NCI-H345 treated with DMSO at 0.1 percent for 48 hours (cell line): ENCODE measurements at regions not wholly inside any gene's neighbourhood (a gene's known extent, or its start where the extent isn't known, plus 50 kb on each side); places are given as distances from the start of the nearest gene placed in this dataset.
"Not testable (repeated sequence)": the region's sequence is repeated elsewhere in the genome, so short reads cannot be mapped to it uniquely, and the experiment has no call there.

Source experiments
- DNase-seq: peaks from one replicate; lab custom pipeline; 2025; ENCODE audit not compliant: unreplicated experiment; lab: John Stamatoyannopoulos, UW

- DNase-seq, result no peak
These were observed 1494.8 kb upstream of the DEFB115 start for GRCh38 chr20:29762620-29763019.

GRCh38 chr20:29763821-29764511 lies 1493.5 kb upstream of the DEFB115 start:
- DNase-seq, result no peak

- DNase-seq, result not testable (repeated sequence)
These were observed 1492.4 kb upstream of the DEFB115 start for GRCh38 chr20:29764922-29765610.

GRCh38 chr20:29778033-29778432 lies 1479.4 kb upstream of the DEFB115 start:
- DNase-seq, result not testable (repeated sequence)

GRCh38 chr20:29781217-29781616 lies 1476.2 kb upstream of the DEFB115 start:
- DNase-seq, result not testable (repeated sequence)

- DNase-seq, result not testable (repeated sequence)
These were observed 1475.6 kb upstream of the DEFB115 start for GRCh38 chr20:29781891-29782290.

GRCh38 chr20:29787456-29787855 lies 1470.0 kb upstream of the DEFB115 start:
- not testable (repeated sequence) for DNase-seq

- no peak for DNase-seq
These were observed 1467.0 kb upstream of the DEFB115 start for GRCh38 chr20:29790510-29790909.

GRCh38 chr20:29831508-29831907 lies 1426.0 kb upstream of the DEFB115 start:
- DNase-seq, result not testable (repeated sequence)

- DNase-seq, result not testable (repeated sequence)
These were observed 1389.5 kb upstream of the DEFB115 start for GRCh38 chr20:29868014-29868413.

GRCh38 chr20:29868688-29869087 lies 1388.8 kb upstream of the DEFB115 start:
- not testable (repeated sequence) for DNase-seq

GRCh38 chr20:29871816-29872215 lies 1385.6 kb upstream of the DEFB115 start:
- DNase-seq, result not testable (repeated sequence)

GRCh38 chr20:29873946-29874345 lies 1383.5 kb upstream of the DEFB115 start:
- no peak for DNase-seq

- DNase-seq, result no peak
These were observed 1382.8 kb upstream of the DEFB115 start for GRCh38 chr20:29874476-29875202.

GRCh38 chr20:29875321-29876083 lies 1382.0 kb upstream of the DEFB115 start:
- not testable (repeated sequence) for DNase-seq

GRCh38 chr20:29876084-29876910 lies 1381.2 kb upstream of the DEFB115 start:
- not testable (repeated sequence) for DNase-seq

GRCh38 chr20:29876911-29877285 lies 1380.6 kb upstream of the DEFB115 start:
- no peak for DNase-seq

- DNase-seq, result not testable (repeated sequence)
These were observed 1379.8 kb upstream of the DEFB115 start for GRCh38 chr20:29877411-29878280.

GRCh38 chr20:29878281-29878741 lies 1379.2 kb upstream of the DEFB115 start:
- DNase-seq, result peak; percentile 59
